GM12878 (cell line): ENCODE measurements at regions not wholly inside any gene's neighbourhood (a gene's known extent, or its start where the extent isn't known, plus 50 kb on each side); places are given as distances from the start of the nearest gene placed in this dataset.

Experiments
- ATAC-seq: fragments of 200-7000 bp; cut with Tn5 transposase; 3 replicates; pipeline ENCODE4 v1.9.1; 2020; ENCODE audit warnings: mild to moderate bottlenecking, moderate library complexity
- BruUV-seq: library from RNA; stranded (reverse); fragments of 400-500 nt; replicated peaks from 2 replicates; lab custom pipeline; 2021; lab: Mats Ljungman, UMichigan
- CTCF ChIA-PET: fragments of 300-600 bp; sonication (Branson Sonifier 250); formaldehyde crosslinking; extraction: SDS; loops from one replicate; lab custom pipeline; 2021; ENCODE audit warnings: inconsistent platforms; lab: Yijun Ruan, JAX
- POLR2A ChIA-PET: fragments of 350-600 bp; formaldehyde crosslinking; extraction: SDS; loops from one replicate; lab custom pipeline; 2021; ENCODE audit warnings: inconsistent platforms; lab: Charles Lee
- RAD21 ChIA-PET: fragments of 300-600 bp; sonication (Branson Sonifier 250); formaldehyde crosslinking; loops from one replicate; lab custom pipeline; 2023; ENCODE audit warnings: antibody characterized with exemption; ENCODE audit not compliant: unreplicated experiment; lab: Charles Lee
- SMC1A ChIA-PET: fragments of 300-600 bp; sonication (Branson Sonifier 250); formaldehyde crosslinking; loops from one replicate; lab custom pipeline; 2023; ENCODE audit not compliant: unreplicated experiment, uncharacterized antibody; lab: Charles Lee
- DNase-seq: peaks from one replicate; pipeline ENCODE4 v3.0.0-alpha.2; 2011; ENCODE audit warnings: low read depth, low spot score
- FAIRE-seq: peaks from 3 replicates; lab custom pipeline; 2011; peaks lifted over from hg19 to GRCh38; lab: Jason Lieb, UNC
- H2AFZ ChIP-seq: 2 replicates; pipeline ENCODE4 v1.6.0; 2011; ENCODE audit warnings: low read depth, low read length, control low read depth; ENCODE audit not compliant: control insufficient read depth
- H3K27ac ChIP-seq: 2 replicates; pipeline ENCODE4 v1.5.1; 2011; ENCODE audit warnings: control low read depth; ENCODE audit not compliant: control insufficient read depth, insufficient read depth
- H3K27me3 ChIP-seq, 2 experiments: replicated peaks in 1 of 2; 2 replicates each; pipeline versions ENCODE4 v1.6.0 to v1.6.1; 2011; ENCODE audit warnings: low read length in 1 of 2; ENCODE audit not compliant: control insufficient read depth in 2 of 2, insufficient read depth in 2 of 2
- H3K36me3 ChIP-seq, 2 experiments: 2 replicates each; pipeline ENCODE4 v1.5.1; 2011; ENCODE audit warnings: low read length in 1 of 2; ENCODE audit not compliant: control insufficient read depth in 2 of 2, insufficient read depth in 2 of 2
- H3K4me1 ChIP-seq: 2 replicates; pipeline ENCODE4 v1.6.1; 2011; ENCODE audit warnings: mild to moderate bottlenecking, low read length, moderate library complexity, mixed read lengths; ENCODE audit not compliant: control insufficient read depth, insufficient read depth
- H3K4me2 ChIP-seq: 2 replicates; pipeline ENCODE4 v1.6.0; 2011; ENCODE audit warnings: control low read depth; ENCODE audit not compliant: control insufficient read depth, insufficient read depth
- H3K4me3 ChIP-seq: fragments of 200-600 bp; sonication (generic); 2 replicates; pipeline ENCODE4 v1.5.1; 2016
- H3K79me2 ChIP-seq: 2 replicates; pipeline ENCODE4 v1.6.0; 2011; ENCODE audit warnings: low read length; ENCODE audit not compliant: control insufficient read depth, insufficient read depth
- H3K9ac ChIP-seq: 2 replicates; pipeline ENCODE4 v1.8.0; 2011; ENCODE audit warnings: low read length, control low read depth, mixed read lengths; ENCODE audit not compliant: control insufficient read depth, insufficient read depth
- H3K9me3 ChIP-seq: replicated peaks from 3 replicates; pipeline ENCODE4 v1.5.1; 2011; ENCODE audit warnings: mild to moderate bottlenecking, low read length; ENCODE audit not compliant: control insufficient read depth, insufficient read depth
- H4K20me1 ChIP-seq: 2 replicates; pipeline ENCODE4 v1.6.0; 2011; ENCODE audit not compliant: control insufficient read depth, insufficient read depth
- BCL3 ChIP-seq: IDR thresholded peaks from 2 replicates; pipeline ENCODE4 v1.6.1; 2011; ENCODE audit warnings: borderline replicate concordance, low read depth, mild to moderate bottlenecking, moderate library complexity, low read length; ENCODE audit not compliant: insufficient read depth, poor library complexity, severe bottlenecking
- KLF5 ChIP-seq: fragments of 450-650 bp; IDR thresholded peaks from 2 replicates; pipeline ENCODE4 v1.6.1; 2014; ENCODE audit warnings: mild to moderate bottlenecking; ENCODE audit not compliant: partially characterized antibody
- MEF2A ChIP-seq: IDR thresholded peaks from 2 replicates; pipeline ENCODE4 v1.6.1; 2011; ENCODE audit warnings: low read depth, mild to moderate bottlenecking, low read length, moderate library complexity; ENCODE audit not compliant: insufficient read depth
- PAX8 ChIP-seq: fragments of 450-650 bp; IDR thresholded peaks from 2 replicates; pipeline ENCODE4 v1.6.1; 2017; ENCODE audit warnings: mild to moderate bottlenecking, moderate library complexity
- RBBP5 ChIP-seq: fragments of 200-600 bp; sonication (generic); conservative IDR thresholded peaks from 2 replicates; pipeline ENCODE4 v1.6.1; 2016
- WGBS: methylation state at CpG from one replicate; pipeline ENCODE4 v1.1.6; 2016; ENCODE audit warnings: low lambda C conversion rate; ENCODE audit not compliant: insufficient replicate concordance, insufficient coverage; ENCODE audit errors: missing lambda C conversion rate; 5-methylcytosine and 5-hydroxymethylcytosine counted together
- in situ Hi-C: fragments of 300-500 bp; cut with MboI; formaldehyde crosslinking; loops from 9 replicates; pipeline ENCODE4 v1.14.3; 2018; ENCODE audit warnings: mixed read lengths
- intact Hi-C: fragments of 100-400 bp; cut with micrococcal nuclease; formaldehyde crosslinking; loops from one replicate; pipeline ENCODE4 v1.14.2; 2022; ENCODE audit not compliant: unreplicated experiment

- no peak for TF ChIP-seq KLF5
- TF ChIP-seq RBBP5 = no peak
- no peak for TF ChIP-seq PAX8
Observed at GRCh38 chr3:127063916-127064315, 81.0 kb downstream of the PLXNA1 start (continued).

GRCh38 chr3:127064391-127065137 lies 81.6 kb downstream of the PLXNA1 start:
- RAD21 ChIA-PET = no interaction called here
- Histone ChIP-seq H3K4me2 (no peak overlapping the region), H3K9ac (no peak overlapping the region), H3K27me3 (peaks cover 2% of the 10 kb centered on the region in 2 experiments; a peak in 3 of 4 replicates), H4K20me1 (no peaks in the 10 kb centered on the region), H3K79me2 (no peaks in the 10 kb centered on the region), H3K9me3 (no peaks in the 10 kb centered on the region; the same call in 2 of the 3 replicates), H3K4me3 (no peak overlapping the region), H2AFZ (no peak overlapping the region), H3K36me3 (no peaks in the 10 kb centered on the region), H3K27ac (no peak overlapping the region), H3K4me1 (no peaks in the 10 kb centered on the region)
- intact Hi-C loops (no loop called here), in situ Hi-C loops (no loop called here)
- 45% methylated on average over 16 of the region's 16 CpGs for WGBS
- no peak for ATAC-seq
- POLR2A ChIA-PET = no interaction called here
- CTCF ChIA-PET = no interaction called here
- SMC1A ChIA-PET = no interaction called here
- no peak for FAIRE-seq
- BruUV-seq = no TSS peak
- no peak for DNase-seq
- TF ChIP-seq MEF2A = no peak
- peak; percentile 89 for TF ChIP-seq BCL3
